ENCODE measurements at regions not wholly inside any gene's neighbourhood (a gene's known extent, or its start where the extent isn't known, plus 50 kb on each side); places are given as distances from the start of the nearest gene placed in this dataset.

DNA sequence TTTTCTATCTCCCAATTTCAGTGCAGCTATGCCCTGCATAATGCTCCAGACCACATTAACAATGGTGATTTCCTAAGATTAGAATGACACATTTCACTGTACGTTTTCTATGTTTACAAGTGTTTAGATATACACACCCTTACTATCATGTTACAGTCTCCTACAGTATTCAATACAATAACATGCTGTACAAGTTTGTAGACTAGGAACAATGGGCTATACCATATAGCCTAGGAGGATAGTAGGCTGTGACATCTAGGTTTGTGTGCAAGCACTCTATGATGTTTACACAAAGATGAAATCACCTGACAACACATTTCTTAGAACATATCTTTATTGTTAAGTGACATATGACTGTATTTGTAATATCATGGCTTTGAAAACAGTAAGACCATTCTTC lies 1435.6 kb upstream of the NUDT12 start:
- Mint-ChIP-seq H3K9me3 (peaks cover 0 to 11% (median 2%) of the 10 kb centered on the region in 9 donors), H3K36me3 (no peaks in the 10 kb centered on the region), H3K4me1 (no peaks in the 10 kb centered on the region), H3K4me3 (no peak overlapping the region), H3K27ac (no peak overlapping the region), H3K27me3 (no peaks in the 10 kb centered on the region)
- ATAC-seq (no peak), DNase-seq (no peak)
- POLR2A ChIA-PET = no interaction called here

DNA sequence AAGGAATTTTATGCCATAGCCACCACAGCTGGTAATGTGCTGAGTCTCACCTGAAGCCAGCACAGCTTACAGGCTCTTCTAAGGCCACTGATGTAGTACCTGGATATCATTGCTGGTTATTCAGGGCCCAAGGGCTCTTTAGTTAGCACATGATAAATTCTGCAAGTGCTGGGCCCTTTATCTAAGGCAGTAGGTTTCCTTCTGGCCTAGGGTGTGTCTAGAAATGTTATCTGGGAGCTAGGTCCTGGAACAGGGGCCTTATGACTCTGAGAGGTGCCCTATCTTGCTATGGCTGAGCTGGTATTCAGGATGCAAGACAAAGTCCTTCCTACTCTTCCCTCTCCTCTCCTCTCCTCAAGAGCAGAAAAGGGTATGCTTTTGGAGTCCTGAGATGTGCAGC lies 1424.5 kb upstream of the NUDT12 start:
- Mint-ChIP-seq H3K27ac (no peak overlapping the region), H3K4me1 (no peaks in the 10 kb centered on the region), H3K27me3 (no peaks in the 10 kb centered on the region), H3K9me3 (peaks cover 6 to 41% (median 22%) of the 10 kb centered on the region in 9 donors), H3K36me3 (no peaks in the 10 kb centered on the region), H3K4me3 (no peak overlapping the region)
- DNase-seq (no peak), ATAC-seq (no peak)
- POLR2A ChIA-PET = no interaction called here

DNA sequence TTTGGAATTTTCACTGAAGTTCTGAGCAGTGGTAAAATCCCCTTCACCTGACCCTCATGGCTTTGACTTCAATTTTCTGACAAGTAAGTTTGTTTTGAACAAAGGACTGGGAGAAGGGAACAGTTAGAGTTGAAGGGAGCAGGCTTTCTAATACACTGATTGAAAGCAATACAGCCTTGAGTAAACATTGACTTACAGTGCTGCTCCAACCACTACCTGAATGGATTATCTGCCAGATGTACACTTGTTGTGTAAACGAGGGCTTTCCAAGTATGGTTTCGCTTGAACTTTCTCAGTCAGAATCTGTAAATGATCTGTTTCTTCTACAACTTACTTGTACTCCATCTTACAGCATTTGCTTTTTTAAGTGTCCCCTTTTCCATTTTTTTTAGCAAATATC lies 1414.9 kb upstream of the NUDT12 start:
- Mint-ChIP-seq H3K4me3 (no peak overlapping the region), H3K4me1 (no peaks in the 10 kb centered on the region), H3K27me3 (no peaks in the 10 kb centered on the region), H3K27ac (no peak overlapping the region), H3K36me3 (no peaks in the 10 kb centered on the region), H3K9me3 (peaks cover 0 to 26% (median 15%) of the 10 kb centered on the region in 9 donors)
- POLR2A ChIA-PET = no interaction called here
- ATAC-seq (no peak), DNase-seq (no peak)

- Mint-ChIP-seq H3K9me3 (peaks cover 0 to 14% (median 1%) of the 10 kb centered on the region in 9 donors), H3K27me3 (no peaks in the 10 kb centered on the region), H3K4me1 (no peaks in the 10 kb centered on the region), H3K36me3 (no peaks in the 10 kb centered on the region), H3K27ac (no peak overlapping the region), H3K4me3 (no peak overlapping the region)
- DNase-seq (no peak), ATAC-seq (no peak)
- POLR2A ChIA-PET = no interaction called here
Measured at GRCh38 chr5:104967806-104968410, 1405.3 kb upstream of the NUDT12 start.

- no peaks in the 10 kb centered on the region for H3K27me3 Mint-ChIP-seq
- H3K36me3 Mint-ChIP-seq = no peaks in the 10 kb centered on the region
- no peak for DNase-seq
- peaks cover 0 to 14% (median 1%) of the 10 kb centered on the region in 9 donors for H3K9me3 Mint-ChIP-seq
- POLR2A ChIA-PET = no interaction called here
- H3K4me3 Mint-ChIP-seq = no peak overlapping the region
- ATAC-seq = no peak
- no peaks in the 10 kb centered on the region for H3K4me1 Mint-ChIP-seq
- no peak overlapping the region for H3K27ac Mint-ChIP-seq
Measured at GRCh38 chr5:104965006-104965405, 1402.4 kb upstream of the NUDT12 start.

- Mint-ChIP-seq H3K27ac (no peak overlapping the region), H3K36me3 (peaks cover 0 to 3% (median 0%) of the 10 kb centered on the region in 3 donors)
- POLR2A ChIA-PET = no interaction called here
Measured at GRCh38 chr5:104955479-104955878, 1392.9 kb upstream of the NUDT12 start.

GRCh38 chr5:104952876-104953275 lies 1390.3 kb upstream of the NUDT12 start:
- no peak overlapping the region for H3K4me3 Mint-ChIP-seq
- DNase-seq (no peak), ATAC-seq (no peak)
- no peaks in the 10 kb centered on the region for H3K4me1 Mint-ChIP-seq
- POLR2A ChIA-PET = no interaction called here
- peaks cover 2 to 29% (median 13%) of the 10 kb centered on the region in 9 donors for H3K9me3 Mint-ChIP-seq
- H3K27ac Mint-ChIP-seq = no peak overlapping the region
- peaks cover 0 to 6% (median 0%) of the 10 kb centered on the region in 3 donors for H3K36me3 Mint-ChIP-seq
- H3K27me3 Mint-ChIP-seq = no peaks in the 10 kb centered on the region

More at GRCh38 chr5:104955479-104955878, 1392.9 kb upstream of the NUDT12 start:
- Mint-ChIP-seq H3K4me3 (no peak overlapping the region), H3K4me1 (no peaks in the 10 kb centered on the region), H3K9me3 (peaks cover 0 to 23% (median 10%) of the 10 kb centered on the region in 9 donors), H3K27me3 (no peaks in the 10 kb centered on the region)
- ATAC-seq = no peak
- DNase-seq = no peak

DNA sequence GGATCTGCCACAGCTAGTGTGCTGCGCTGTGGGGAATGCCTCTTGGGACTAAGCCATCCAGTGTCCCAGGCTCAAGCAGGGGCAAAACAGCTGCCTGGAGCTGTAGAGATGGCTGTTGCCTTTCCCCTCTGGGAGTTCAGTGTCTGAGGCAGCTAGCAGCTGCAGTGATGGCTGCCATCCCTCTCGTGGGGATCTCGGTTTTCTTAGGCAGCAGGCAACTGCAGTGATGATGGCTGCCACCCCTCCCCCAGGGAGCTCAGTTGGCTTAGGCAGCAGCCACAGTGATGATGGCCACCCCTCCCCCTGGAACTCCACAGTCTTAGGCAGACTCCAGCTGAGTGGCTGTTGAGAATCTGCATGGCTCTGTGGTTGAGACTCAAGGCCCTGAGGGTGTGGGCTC lies 1389.2 kb upstream of the NUDT12 start:
- Mint-ChIP-seq H3K4me1 (no peaks in the 10 kb centered on the region), H3K27ac (no peak overlapping the region), H3K4me3 (no peak overlapping the region), H3K9me3 (peaks cover 0 to 29% (median 10%) of the 10 kb centered on the region in 9 donors), H3K36me3 (peaks cover 0 to 6% (median 0%) of the 10 kb centered on the region in 3 donors), H3K27me3 (no peaks in the 10 kb centered on the region)
- POLR2A ChIA-PET = no interaction called here
- no peak for ATAC-seq
- no peak for DNase-seq

- POLR2A ChIA-PET = no interaction called here
- Mint-ChIP-seq H3K4me3 (no peak overlapping the region), H3K9me3 (peaks cover 0 to 33% (median 10%) of the 10 kb centered on the region in 9 donors), H3K4me1 (no peaks in the 10 kb centered on the region), H3K27me3 (no peaks in the 10 kb centered on the region), H3K27ac (no peak overlapping the region), H3K36me3 (peaks cover 0 to 6% (median 0%) of the 10 kb centered on the region in 3 donors)
- DNase-seq = no peak
- no peak for ATAC-seq
Measured at GRCh38 chr5:104947076-104947475, 1384.5 kb upstream of the NUDT12 start.

GRCh38 chr5:104942735-104943134 lies 1380.1 kb upstream of the NUDT12 start:
- POLR2A ChIA-PET = no interaction called here
- H3K9me3 Mint-ChIP-seq = peaks cover 0 to 30% (median 5%) of the 10 kb centered on the region in 9 donors

DNA sequence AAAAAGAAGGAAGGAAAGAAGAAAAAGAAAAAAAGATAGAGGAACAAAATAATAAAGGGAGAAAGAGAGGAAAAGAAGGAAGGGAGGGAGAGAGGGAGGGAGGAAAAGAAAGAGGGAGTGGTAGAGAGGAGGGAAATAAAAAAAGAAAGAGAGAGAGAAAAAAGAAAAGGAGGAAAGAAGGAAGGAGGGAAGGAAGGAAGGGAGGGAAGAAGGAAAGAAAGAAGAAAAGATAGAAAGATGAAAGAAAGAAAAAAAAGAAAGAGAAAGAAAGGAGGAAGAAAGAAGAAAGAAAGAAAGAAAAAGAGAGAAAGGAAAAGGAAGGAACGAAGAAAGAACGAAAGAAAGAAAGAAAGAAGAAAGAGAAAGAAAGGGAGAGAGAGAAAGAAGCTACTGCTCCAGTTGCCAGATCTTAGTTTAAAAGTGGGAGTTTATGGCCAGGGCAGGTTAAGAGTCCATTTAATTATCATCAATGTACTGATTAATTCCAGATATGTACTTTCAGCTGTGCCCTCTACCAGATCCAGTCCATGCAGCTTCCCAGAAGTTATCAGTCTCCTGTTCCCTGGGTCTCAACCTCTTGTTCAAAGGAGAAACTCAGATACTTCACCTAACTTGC lies 1378.5 kb upstream of the NUDT12 start:
- ATAC-seq (no peak), DNase-seq (no peak)
- H3K4me1 Mint-ChIP-seq = no peaks in the 10 kb centered on the region
- no peak overlapping the region for H3K27ac Mint-ChIP-seq
- no peaks in the 10 kb centered on the region for H3K27me3 Mint-ChIP-seq
- POLR2A ChIA-PET = no interaction called here
- H3K36me3 Mint-ChIP-seq = no peaks in the 10 kb centered on the region
- peaks cover 0 to 26% (median 4%) of the 10 kb centered on the region in 9 donors for H3K9me3 Mint-ChIP-seq
- no peak overlapping the region for H3K4me3 Mint-ChIP-seq

More at GRCh38 chr5:104942735-104943134, 1380.1 kb upstream of the NUDT12 start:
- Mint-ChIP-seq H3K4me3 (no peak overlapping the region), H3K27ac (no peak overlapping the region), H3K27me3 (no peaks in the 10 kb centered on the region), H3K36me3 (no peaks in the 10 kb centered on the region), H3K4me1 (no peaks in the 10 kb centered on the region)
- ATAC-seq = no peak
- DNase-seq = no peak

GRCh38 chr5:104937598-104937997 lies 1375.0 kb upstream of the NUDT12 start:
- ATAC-seq (no peak), DNase-seq (no peak)
- Mint-ChIP-seq H3K4me3 (no peak overlapping the region), H3K9me3 (peaks cover 0 to 30% (median 5%) of the 10 kb centered on the region in 9 donors), H3K4me1 (no peaks in the 10 kb centered on the region), H3K36me3 (no peaks in the 10 kb centered on the region), H3K27me3 (no peaks in the 10 kb centered on the region), H3K27ac (no peak overlapping the region)
- POLR2A ChIA-PET = no interaction called here

GRCh38 chr5:104932431-104932830 lies 1369.8 kb upstream of the NUDT12 start:
- POLR2A ChIA-PET = no interaction called here
- H3K36me3 Mint-ChIP-seq = no peaks in the 10 kb centered on the region
- H3K4me3 Mint-ChIP-seq = no peak overlapping the region
- H3K27me3 Mint-ChIP-seq = no peaks in the 10 kb centered on the region
- ATAC-seq (no peak), DNase-seq (no peak)
- peaks cover 0 to 17% (median 6%) of the 10 kb centered on the region in 9 donors for H3K9me3 Mint-ChIP-seq
- no peaks in the 10 kb centered on the region for H3K4me1 Mint-ChIP-seq
- no peak overlapping the region for H3K27ac Mint-ChIP-seq

Data from naive thymus-derived CD8-positive, alpha-beta T cell (primary cell).